Right ventricle myocardium inferior (tissue), 1 donor: ENCODE measurements at regions not wholly inside any gene's neighbourhood (a gene's known extent, or its start where the extent isn't known, plus 50 kb on each side); places are given as distances from the start of the nearest gene placed in this dataset.

ENCODE experiments used
- ATAC-seq: fragments of 200-7000 bp; cut with Tn5 transposase; one replicate; pipeline ENCODE4 v1.9.1; 2020; ENCODE audit warnings: mild to moderate bottlenecking, moderate library complexity
- DNase-seq: peaks from one replicate; pipeline ENCODE4 v3.0.0; 2021; ENCODE audit errors: missing footprints
- intact Hi-C: fragments of 100-400 bp; cut with DNase I; formaldehyde crosslinking; loops from one replicate; pipeline ENCODE4 v1.11.0; 2022
- donor health status: DM: no; HTN: yes; CAD: no; lungs with severe emphysema.

DNA sequence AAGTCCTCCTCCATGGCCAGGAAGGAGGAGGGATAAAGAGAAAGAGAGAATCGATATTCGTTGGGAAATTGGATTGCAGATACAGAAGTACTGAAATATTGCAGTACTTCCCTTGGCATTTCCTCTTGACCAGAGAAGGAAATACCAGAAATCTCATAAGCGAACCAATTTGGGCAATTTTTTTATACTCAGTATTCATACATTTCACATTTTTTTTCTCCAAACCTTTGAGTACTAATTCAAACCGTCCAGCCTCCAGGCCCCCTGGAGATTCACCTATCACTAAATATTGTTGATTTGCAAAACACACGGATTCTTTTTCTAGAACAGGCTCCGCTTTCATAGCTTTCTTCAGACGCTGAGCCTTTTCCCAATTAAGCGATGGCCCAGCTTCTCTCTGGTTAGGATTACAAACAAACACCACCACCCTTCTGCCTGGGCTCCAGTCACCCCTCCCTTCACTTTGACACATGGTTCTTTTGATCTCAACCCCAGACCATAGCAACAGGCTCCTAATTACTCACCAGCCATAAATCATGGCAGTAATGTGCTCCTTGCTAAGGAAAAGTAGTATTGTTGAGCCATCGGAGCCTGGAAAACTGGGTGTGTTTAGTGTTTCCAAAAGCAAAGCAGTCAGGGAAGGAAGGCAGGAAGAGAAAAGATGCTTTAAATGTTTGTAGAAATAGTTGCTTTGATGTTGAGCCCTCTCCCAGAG is 138.4 kb upstream of the CCDC68 start:
- DNase-seq (no peak), ATAC-seq (no peak)
- intact Hi-C loops: loop anchor here (5.0 kb wide), 1 partner anchor 1480 kb away; no protein-coding TSS in a partner anchor

DNA sequence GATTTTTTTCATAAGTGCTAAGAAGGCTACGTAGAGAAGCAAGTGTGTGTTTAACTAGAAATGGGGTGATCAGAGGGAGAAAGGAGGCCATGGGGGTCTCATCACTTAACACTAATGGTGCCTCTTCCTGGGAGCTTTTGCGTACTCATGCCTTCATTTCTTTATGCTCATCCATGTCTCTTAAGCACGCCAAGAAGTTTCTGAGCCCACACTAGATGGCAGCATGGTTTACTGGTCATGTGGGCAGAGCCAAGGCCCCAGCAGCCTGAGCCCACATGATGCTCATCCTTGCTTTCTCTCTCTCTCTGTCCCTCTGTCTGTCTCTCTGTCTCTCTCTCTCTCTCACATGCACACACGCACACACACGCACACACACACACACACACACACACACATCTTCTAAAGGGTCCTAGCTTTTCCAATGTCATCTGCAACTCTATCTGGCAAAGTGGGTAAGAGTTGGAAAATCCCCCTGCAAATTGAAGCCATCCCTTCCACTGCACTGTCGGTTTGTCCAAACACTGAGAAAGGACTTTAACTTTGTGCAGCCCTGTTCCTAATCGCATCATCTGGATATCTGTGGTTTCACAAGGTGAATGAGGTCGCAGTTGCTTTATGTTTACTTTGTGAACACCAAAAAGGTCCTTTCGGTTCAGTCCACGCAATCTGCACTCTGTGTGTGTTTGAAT is 137.1 kb upstream of the CCDC68 start:
- DNase-seq: no peak
- peak; percentile 77 for ATAC-seq
- intact Hi-C loops: loop anchor here (5.0 kb wide), 1 partner anchor 1481 kb away; no protein-coding TSS in a partner anchor

DNA sequence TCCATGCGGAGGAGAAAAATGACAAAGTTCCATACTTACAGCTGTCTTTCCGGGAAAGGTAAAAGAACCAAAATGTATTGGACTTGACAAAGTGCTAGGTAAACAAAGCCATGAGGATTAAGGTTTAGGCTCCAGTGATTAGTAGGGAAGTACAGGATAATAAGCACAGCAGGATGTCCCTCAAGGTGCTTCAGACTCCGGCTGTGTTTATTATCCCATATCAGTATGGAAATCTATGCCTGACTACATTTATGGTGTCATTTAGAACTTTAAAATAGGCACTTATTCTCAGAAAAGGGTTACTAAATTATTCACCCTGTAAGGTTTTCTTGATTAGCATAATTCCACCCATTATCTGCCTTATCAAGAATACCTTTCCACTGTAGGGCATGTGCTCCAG is 136.3 kb upstream of the CCDC68 start:
- ATAC-seq (no peak), DNase-seq (no peak)
- intact Hi-C loops: loop anchor here (5.0 kb wide), 1 partner anchor 1482 kb away; no protein-coding TSS in a partner anchor

DNA sequence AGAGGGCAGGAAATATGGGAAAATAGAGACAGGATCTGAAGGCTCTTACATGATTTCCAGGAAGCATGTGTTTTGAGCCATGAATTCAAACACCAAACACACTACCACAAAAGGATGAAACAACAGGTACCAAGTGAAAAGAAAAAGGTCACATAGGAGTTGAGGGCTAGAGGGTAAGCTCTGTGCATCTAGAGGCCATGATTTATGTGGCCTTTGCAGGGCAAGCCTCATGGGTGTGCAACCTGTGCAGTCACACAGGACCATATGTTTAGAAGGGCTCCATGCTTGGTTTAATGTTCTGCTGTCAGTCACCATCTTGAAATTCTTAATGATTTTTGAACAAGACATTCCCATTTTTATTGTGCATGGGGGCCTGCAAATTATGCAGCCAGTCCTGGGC is 134.5 kb upstream of the CCDC68 start:
- no peak for DNase-seq
- no peak for ATAC-seq
- intact Hi-C loops: no loop called here

DNA sequence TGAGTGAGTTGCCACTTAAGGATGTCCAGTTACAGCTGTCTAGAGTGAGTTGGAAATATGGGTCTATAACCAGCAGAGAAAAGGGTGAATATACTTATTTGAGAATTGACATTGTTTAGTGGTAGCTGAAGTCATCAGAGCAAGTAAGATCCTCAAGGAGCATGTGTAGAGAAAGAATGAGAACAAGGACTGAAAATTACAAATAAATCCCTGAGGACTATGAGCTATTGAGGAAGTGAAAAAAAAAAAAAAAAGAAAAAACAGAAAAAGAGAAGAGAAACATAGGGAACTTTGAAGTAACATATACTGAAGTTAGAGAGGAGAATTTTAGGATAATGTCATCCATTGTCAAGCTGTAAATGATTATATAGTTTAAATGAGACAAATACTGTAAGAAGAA is 134.0 kb upstream of the CCDC68 start:
- DNase-seq (no peak), ATAC-seq (no peak)
- intact Hi-C loops: no loop called here

DNA sequence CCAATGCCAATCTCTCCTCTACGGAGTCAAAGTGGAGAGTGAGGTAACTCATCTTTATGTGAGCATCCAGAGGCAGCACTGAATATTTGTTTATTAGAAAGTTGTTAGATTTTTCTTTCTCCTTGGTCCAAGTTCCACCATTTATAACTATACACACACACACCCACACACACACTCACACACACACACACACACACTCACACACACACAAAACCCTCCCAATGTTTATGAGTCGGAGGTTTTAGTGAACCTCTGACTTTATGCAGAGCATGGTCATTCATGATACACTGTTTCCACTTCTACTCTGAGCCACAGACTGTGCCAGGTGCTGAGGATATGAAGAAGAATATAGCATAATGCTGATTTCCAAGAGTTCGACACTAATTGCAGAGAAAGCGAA is 132.9 kb upstream of the CCDC68 start:
- ATAC-seq (no peak), DNase-seq (no peak)
- intact Hi-C loops: no loop called here

DNA sequence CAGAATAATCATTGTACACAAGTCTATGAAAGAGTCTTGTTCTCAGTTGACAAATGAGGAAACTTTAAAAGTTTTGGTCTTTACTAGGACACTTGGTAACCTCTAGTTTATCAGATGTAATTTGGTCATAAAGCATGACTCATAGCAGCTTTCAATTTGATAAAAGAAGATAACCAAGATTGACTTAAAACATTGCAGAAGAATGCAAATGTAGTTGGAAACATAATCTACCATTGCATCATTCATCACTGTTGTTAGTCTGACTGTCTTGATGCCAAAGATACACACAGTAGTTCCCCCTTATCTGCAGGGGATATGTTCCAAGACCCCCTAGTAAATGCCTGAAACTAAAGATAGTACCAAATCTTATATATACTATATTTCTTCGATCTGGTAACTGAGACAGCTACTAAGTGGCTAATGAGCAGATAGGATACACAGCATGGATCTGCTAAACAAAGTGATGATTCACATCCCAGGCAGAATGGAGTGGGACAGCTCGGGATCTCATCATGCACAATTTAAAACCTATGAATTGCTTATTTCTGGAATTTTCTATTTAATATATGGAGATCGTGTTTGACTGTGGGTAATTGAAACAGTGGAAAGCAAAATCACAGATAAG is 131.4 kb upstream of the CCDC68 start:
- DNase-seq: no peak
- intact Hi-C loops: no loop called here
- no peak for ATAC-seq

DNA sequence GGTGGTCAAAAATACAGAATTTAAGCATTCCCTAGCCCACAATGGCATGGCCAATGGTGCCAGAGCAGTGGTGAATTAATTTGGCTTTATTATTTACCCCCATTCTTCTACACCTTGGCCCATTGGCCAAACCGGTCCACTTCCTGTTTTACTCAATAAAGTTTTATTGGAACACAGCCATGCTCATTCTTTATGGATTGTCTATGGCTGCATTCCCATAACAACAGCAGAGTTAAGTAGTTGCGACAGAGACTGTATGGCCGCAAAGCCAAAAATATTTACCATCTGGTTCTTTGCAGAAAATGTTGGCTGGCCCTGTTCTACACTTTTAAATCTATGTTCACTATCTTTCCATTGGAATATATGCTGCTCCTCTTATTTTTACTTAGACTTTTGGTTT is 130.3 kb upstream of the CCDC68 start:
- no peak for ATAC-seq

DNA sequence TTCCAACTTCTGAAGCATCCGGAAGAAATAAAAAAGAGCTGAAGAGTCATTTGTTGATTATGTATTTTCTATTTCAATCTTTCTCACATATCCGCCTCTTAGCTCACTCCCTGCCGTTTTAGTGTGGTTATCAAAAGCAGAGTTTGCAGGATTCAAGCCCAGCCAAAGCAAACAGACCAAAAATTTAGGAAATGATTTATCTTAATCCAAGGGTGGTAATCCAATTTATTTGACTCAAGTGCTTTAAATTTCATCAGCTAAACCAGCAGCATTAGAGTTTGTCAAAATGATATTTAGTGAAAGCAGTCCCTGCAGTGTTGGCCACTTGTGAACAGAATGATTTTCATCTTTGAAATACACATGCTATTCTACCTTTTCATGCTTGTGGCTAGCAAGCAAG is 129.3 kb upstream of the CCDC68 start:
- intact Hi-C loops: no loop called here
- no peak for DNase-seq

More for the DNA sequence above, 130.3 kb upstream of the CCDC68 start:
- intact Hi-C loops: no loop called here
- DNase-seq: no peak

DNA sequence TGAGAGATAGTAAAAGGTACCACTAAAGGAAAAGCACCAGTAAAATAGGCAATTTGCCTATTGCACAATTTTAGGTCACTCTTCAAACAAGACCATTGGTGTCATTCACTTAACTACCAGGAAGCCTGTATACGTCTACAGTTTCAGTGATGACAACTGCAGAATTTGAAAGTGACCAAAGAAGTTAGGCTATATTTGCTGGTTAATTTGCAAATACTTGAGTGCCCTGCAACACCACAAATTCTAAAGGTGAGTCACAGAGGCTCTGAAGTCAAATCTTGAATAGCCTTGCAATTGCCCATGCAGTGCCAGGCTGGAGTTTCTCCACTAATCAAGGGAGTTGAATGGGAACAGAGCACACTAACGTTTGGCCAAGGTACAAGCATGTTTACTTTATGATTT is 128.7 kb upstream of the CCDC68 start:
- DNase-seq (no peak), ATAC-seq (no peak)
- intact Hi-C loops: no loop called here

More for the DNA sequence above, 129.3 kb upstream of the CCDC68 start:
- no peak for ATAC-seq

DNA sequence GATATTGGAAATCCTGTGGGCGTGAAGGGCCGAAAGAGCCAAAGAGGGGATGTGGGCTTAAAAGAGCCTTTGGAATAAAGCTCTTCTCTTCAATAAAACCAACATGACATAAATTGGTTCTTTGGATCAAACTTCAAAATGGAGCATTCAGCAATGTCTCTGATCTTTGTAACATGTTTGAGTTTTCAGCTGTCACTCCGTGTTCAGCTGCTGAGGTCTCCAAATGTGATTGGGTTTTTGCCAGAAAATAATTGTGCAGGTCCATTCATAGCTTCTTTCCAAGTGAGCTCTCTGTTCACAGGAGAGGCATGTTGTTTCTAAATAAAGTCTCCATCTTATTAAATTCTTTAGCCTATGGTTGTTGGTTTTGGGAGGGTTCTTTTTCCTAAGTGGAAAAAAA is 127.6 kb upstream of the CCDC68 start:
- intact Hi-C loops: no loop called here
- ATAC-seq (no peak), DNase-seq (no peak)

DNA sequence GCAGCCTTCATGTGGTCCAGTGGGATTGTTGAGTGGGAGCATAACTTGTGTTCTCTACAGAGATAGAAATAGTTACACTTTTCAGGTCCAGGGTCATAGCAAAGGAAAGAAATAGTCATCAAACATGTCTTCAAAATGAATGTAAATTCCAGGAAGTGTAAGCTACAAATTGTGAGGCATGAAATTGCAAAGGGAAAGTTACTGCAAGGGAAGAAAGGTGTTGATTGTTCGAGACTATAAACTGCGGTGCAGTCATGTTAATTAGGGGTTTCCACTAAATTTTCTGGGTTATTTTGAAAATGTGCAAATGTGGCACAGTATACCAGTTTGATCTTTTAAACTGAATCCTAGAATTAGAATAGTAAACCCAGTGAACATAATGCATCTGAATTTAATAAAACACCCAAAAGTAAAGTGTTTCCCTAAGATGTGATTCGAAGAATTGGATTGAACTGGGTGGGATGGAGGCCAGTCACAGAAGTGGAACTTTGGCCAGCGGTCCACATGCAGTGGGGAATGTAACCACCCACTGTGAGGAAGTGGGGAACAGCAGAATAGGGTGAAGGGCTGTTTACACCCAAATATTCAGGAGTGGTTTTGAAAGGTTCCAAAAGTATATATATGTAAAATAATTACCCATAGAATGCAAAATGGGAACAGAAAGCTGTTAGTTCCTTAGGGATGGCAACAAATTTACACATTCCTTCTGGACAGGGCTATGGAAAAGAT is 126.5 kb upstream of the CCDC68 start:
- intact Hi-C loops: no loop called here
- DNase-seq (no peak), ATAC-seq (no peak)

DNA sequence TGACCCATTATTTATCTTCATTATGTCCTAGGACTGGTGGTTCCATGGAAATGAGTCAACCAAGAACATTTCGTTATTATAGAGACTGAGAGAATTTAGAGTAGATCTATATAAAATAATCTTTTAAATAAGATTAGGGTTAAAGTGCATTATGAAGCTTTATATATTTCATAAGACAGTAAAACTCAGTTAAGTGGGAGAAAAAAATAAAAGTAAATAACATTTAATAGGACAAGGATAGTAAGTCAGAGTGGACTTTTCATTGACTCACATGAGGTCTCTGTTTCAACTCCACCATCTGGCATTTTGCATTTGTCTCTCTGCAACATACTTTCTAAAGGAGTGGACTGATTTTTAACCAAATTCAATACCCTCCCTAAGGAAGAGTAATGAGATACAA is 125.3 kb upstream of the CCDC68 start:
- DNase-seq: no peak
- ATAC-seq: no peak
- intact Hi-C loops: loop anchor here (1.0 kb wide), 1 partner anchor 23 kb away; no protein-coding TSS in a partner anchor

DNA sequence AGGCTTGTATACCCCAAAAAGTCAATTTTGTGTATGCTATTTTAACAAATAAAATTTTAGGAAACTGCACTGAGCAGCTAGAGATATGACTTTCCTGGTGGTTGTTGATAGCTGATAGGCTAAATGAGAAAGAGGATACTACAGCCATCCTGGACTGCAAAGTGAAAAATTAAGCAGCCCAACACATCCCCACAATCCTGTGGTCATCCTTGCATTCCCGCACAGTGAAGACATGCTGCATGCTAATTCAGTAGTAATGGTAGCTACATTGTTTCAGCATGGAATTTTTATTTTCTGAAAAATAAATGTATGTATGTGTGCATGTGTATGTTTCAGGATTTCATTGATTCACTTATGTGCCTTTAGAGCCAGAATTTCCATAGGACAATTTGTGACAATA is 124.2 kb upstream of the CCDC68 start:
- no peak for ATAC-seq
- intact Hi-C loops: no loop called here
- no peak for DNase-seq

DNA sequence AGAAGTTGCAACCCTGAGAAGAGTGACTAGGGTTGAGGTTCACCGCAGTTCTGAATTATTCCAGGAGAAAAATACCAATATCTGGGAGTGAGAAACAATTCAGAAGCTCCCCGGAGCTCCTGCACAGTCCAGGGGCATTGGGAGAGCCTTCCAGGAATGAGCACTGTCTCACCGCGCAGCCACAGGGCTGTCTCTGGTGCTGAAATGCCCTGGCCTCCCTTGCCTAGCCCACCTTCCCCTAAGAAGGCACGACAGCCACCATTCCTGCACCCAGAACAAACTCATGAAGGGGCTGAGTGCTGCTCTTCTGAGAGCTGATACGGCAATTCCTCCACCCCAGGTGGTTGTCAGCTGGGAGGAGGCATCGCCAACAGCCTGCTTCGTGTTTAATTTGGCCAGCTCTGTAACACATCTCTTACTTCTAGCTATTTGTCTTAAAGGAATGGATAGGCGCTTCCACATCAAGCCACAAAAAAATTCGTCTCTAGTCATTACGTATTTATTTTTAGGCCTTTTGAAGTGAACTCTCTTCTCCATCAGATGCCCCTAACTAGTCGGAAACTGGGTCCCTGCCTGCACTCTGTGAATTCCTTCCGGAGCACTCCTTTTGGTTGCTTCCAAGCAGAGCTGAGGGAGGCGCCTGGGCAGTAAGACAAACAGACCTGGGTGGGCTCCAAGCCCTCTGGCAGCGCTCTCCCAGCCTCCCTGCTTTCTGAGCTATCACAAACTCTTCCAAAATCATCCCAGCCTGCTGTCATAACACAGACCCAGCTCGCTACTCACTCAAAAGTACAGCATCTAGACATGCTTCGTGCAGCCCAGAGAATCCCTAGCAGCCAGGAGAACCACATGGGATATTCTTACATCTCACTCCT is 120.5 kb upstream of the CCDC68 start:
- intact Hi-C loops: no loop called here
- DNase-seq (no peak), ATAC-seq (no peak)

DNA sequence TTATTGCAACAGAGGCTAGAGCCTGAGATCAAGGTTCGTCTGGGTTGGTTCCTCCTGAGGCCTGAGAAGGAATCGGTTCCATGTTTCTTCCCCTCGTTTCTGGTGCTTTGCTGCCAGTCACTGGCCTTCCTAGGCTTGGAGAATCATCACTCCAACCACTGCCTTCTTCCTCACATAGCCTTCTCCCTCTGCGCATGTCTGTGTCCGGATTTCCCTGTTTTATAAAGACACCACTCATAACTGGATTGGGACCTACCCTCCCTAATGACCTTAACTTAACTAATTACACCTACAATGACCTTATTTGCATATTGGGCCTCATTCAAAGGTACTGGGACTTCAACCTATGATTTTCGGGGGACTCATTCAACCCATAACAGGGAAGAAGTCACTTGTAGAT is 119.8 kb upstream of the CCDC68 start:
- ATAC-seq (no peak), DNase-seq (no peak)
- intact Hi-C loops: no loop called here

DNA sequence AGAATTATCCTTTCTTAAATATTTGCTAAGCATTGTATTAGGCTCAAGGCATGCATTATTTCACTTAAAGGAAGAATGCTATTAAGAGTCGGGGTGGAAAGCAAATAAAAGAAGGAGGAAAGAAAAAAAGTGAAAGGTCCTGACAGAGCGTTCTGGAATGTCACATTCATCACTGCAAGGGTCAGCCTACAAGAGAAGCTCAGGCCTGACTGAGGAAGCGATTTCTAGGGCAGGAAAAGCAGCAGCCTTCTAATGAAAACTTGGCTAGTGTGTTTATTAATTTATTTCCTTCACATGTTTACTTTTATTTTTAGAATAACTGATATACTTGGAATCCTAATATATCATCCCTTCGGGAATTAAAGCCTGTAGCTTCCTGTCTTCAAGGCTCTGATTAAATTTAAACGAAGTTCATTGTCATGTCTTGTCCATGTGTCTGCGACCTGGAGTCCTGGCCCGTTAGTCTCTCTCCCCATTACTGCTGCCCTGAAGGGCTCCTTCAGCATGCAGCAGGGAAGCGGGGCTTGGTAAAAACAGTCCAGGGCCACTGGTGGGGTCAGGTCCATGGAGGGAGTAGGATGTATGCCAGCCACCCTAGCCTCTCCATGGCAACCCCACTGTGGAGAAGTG is 119.2 kb upstream of the CCDC68 start:
- intact Hi-C loops: no loop called here
- DNase-seq: no peak
- no peak for ATAC-seq

DNA sequence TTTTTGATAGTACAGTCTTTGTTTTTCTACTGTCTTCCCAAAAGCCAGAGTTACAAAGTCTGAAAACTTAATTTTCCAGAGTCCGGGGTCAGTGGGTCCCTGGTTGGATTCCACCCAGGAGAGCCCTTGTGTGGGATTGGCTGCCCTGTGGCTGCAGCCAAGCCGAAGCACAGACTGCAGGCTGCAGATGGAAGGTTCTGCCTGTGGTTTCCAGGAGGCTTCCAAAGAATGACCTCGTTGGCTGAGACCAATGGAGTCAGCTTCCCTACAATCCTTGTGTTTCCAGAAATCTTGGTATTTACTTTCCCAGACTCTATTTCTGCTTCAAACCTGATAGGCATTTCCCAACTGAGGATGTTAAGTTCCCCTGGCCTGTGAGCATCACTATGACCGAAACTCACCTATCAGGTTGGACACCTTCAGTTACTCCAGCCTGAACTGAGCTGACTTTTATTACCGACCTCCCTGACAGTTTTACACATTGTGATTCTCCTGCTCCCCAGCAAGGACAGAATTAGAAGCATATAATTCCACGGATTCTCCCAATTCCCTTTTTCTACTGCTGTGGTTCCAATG is 117.5 kb upstream of the CCDC68 start:
- intact Hi-C loops: no loop called here
- ATAC-seq (no peak), DNase-seq (no peak)
